SK-N-SH (cell line): ENCODE measurements at regions not wholly inside any gene's neighbourhood (a gene's known extent, or its start where the extent isn't known, plus 50 kb on each side); places are given as distances from the start of the nearest gene placed in this dataset.

Experiments
- CTCF ChIA-PET: fragments of 300-600, 350-600 bp; formaldehyde crosslinking; extraction: SDS; loops from one replicate; lab custom pipeline; 2021; lab: Yijun Ruan, JAX
- POLR2A ChIA-PET: fragments of 350-600 bp; sonication (Branson Sonifier 250); formaldehyde crosslinking; extraction: SDS; loops from one replicate; lab custom pipeline; 2020; ENCODE audit warnings: antibody characterized with exemption, inconsistent platforms; lab: Yijun Ruan, JAX
- DNase-seq: peaks from one replicate; pipeline ENCODE4 v3.0.0; 2012
- H2AFZ ChIP-seq: fragments of 200-600 bp; sonication (generic); 2 replicates; pipeline ENCODE4 v1.8.1; 2016; ENCODE audit warnings: antibody characterized with exemption, mild to moderate bottlenecking, low read depth
- H3F3A ChIP-seq: fragments of 200-600 bp; sonication (generic); replicated peaks from 2 replicates; pipeline ENCODE3; 2016; ENCODE audit warnings: antibody characterized with exemption, mild to moderate bottlenecking; ENCODE audit not compliant: insufficient read depth
- H3K27ac ChIP-seq, 2 experiments: fragments of 200-500 bp in 1 of 2; fragments of 200-600 bp in 1 of 2; sonication (Bioruptor generic) in 1 of 2; sonication (generic), shearing (Covaris generic) in 1 of 2; 2 replicates each; pipeline versions ENCODE4 v1.5.1 to v1.6.1; 2014 to 2016; ENCODE audit warnings: low read depth in 2 of 2, inconsistent platforms in 1 of 2, low read length in 1 of 2, mild to moderate bottlenecking in 1 of 2, mixed read lengths in 1 of 2
- H3K27me3 ChIP-seq: fragments of 200-600 bp; sonication (generic), shearing (Covaris generic); 2 replicates; pipeline ENCODE4 v1.6.1; 2016; ENCODE audit warnings: mixed run types; ENCODE audit not compliant: insufficient read depth
- H3K36me3 ChIP-seq, 2 experiments: fragments of 200-500 bp in 1 of 2; fragments of 200-600 bp in 1 of 2; sonication (Bioruptor generic) in 1 of 2; sonication (generic) in 1 of 2; replicated peaks in 1 of 2; 2 replicates each; pipeline versions ENCODE3 to v1.5.1; 2014 to 2016; ENCODE audit warnings: low read length in 1 of 2, mild to moderate bottlenecking in 1 of 2; ENCODE audit not compliant: insufficient read depth in 2 of 2, control insufficient read depth in 1 of 2
- H3K4me1 ChIP-seq, 2 experiments: fragments of 200-500 bp in 1 of 2; fragments of 200-600 bp in 1 of 2; sonication (Bioruptor generic) in 1 of 2; sonication (generic), shearing (Covaris generic) in 1 of 2; 2 replicates each; pipeline versions ENCODE4 v1.5.1 to v1.6.1; 2014 to 2016; ENCODE audit warnings: low read depth in 1 of 2, low read length in 1 of 2, mixed run types in 1 of 2; ENCODE audit not compliant: insufficient read depth in 2 of 2, control insufficient read depth in 1 of 2
- H3K4me2 ChIP-seq: fragments of 200-600 bp; sonication (generic), shearing (Covaris generic); 2 replicates; pipeline ENCODE4 v1.6.1; 2017; ENCODE audit warnings: mixed run types
- H3K4me3 ChIP-seq, 2 experiments: fragments of 200-500 bp in 1 of 2; fragments of 200-600 bp in 1 of 2; sonication (Bioruptor generic) in 1 of 2; sonication (generic), shearing (Covaris generic) in 1 of 2; 2 replicates each; pipeline versions ENCODE4 v1.5.1 to v1.8.1; 2014 to 2016; ENCODE audit warnings: low read depth in 2 of 2, inconsistent platforms in 1 of 2, low read length in 1 of 2, mild to moderate bottlenecking in 1 of 2, mixed read lengths in 1 of 2, moderate library complexity in 1 of 2
- H3K79me2 ChIP-seq: fragments of 200-600 bp; sonication (generic); 2 replicates; pipeline ENCODE4 v1.8.1; 2017; ENCODE audit warnings: mild to moderate bottlenecking; ENCODE audit not compliant: insufficient read depth
- H3K9ac ChIP-seq: fragments of 200-600 bp; sonication (generic); 2 replicates; pipeline ENCODE4 v1.6.1; 2017; ENCODE audit warnings: mixed run types
- H3K9me2 ChIP-seq: fragments of 200-600 bp; sonication (generic); 2 replicates; pipeline ENCODE4 v1.6.1; 2017; ENCODE audit warnings: mixed run types
- H3K9me3 ChIP-seq: fragments of 200-600 bp; sonication (generic); 2 replicates; pipeline ENCODE4 v1.6.1; 2017; ENCODE audit warnings: mixed run types, mild to moderate bottlenecking, moderate library complexity
- H4K20me1 ChIP-seq: fragments of 200-600 bp; sonication (generic); 2 replicates; pipeline ENCODE4 v1.6.1; 2017; ENCODE audit warnings: mild to moderate bottlenecking, mixed run types; ENCODE audit not compliant: insufficient read depth
- CHD2 ChIP-seq: fragments of 150-350 bp; IDR thresholded peaks from 2 replicates; pipeline ENCODE4 v1.6.1; 2018; ENCODE audit warnings: low read length; ENCODE audit not compliant: partially characterized antibody
- FOXM1 ChIP-seq: IDR thresholded peaks from 2 replicates; pipeline ENCODE4 v1.4.0; 2012; ENCODE audit warnings: low read depth, mild to moderate bottlenecking
- GABPA ChIP-seq: IDR thresholded peaks from 2 replicates; pipeline ENCODE4 v1.4.0; 2012; ENCODE audit warnings: low read depth, mild to moderate bottlenecking
- GATA2 ChIP-seq: sonication (generic); formaldehyde crosslinking; IDR thresholded peaks from 2 replicates; pipeline ENCODE4 v1.5.0; 2020; ENCODE audit warnings: mild to moderate bottlenecking, missing genetic modification reagents
- JUND ChIP-seq: IDR thresholded peaks from 2 replicates; pipeline ENCODE4 v1.4.0; 2012
- MEF2A ChIP-seq: IDR thresholded peaks from 2 replicates; pipeline ENCODE4 v1.4.0; 2012; ENCODE audit warnings: low read depth, borderline replicate concordance
- MXI1 ChIP-seq: IDR thresholded peaks from 2 replicates; pipeline ENCODE4 v1.6.1; 2012; ENCODE audit warnings: mild to moderate bottlenecking, low read depth, low read length, improper control_type of control experiment
- POLR2AphosphoS5 ChIP-seq: IDR thresholded peaks from 2 replicates; pipeline ENCODE4 v1.6.1; 2012; ENCODE audit warnings: low read depth, low read length
- RFX5 ChIP-seq: IDR thresholded peaks from 2 replicates; pipeline ENCODE4 v1.6.1; 2012; ENCODE audit warnings: mild to moderate bottlenecking, improper control_type of control experiment, low read length
- RXRA ChIP-seq: IDR thresholded peaks from 2 replicates; pipeline ENCODE4 v1.4.0; 2012; ENCODE audit warnings: low read depth, mild to moderate bottlenecking, borderline replicate concordance
- SIN3A ChIP-seq: IDR thresholded peaks from 2 replicates; pipeline ENCODE4 v1.6.1; 2012; ENCODE audit warnings: low read depth, mild to moderate bottlenecking, low read length, moderate library complexity, borderline replicate concordance
- SMC3 ChIP-seq: IDR thresholded peaks from 2 replicates; pipeline ENCODE4 v1.6.1; 2012; ENCODE audit warnings: low read depth, low read length, improper control_type of control experiment
- TCF12 ChIP-seq: IDR thresholded peaks from 2 replicates; pipeline ENCODE4 v1.4.0; 2012
- TEAD4 ChIP-seq: IDR thresholded peaks from 2 replicates; pipeline ENCODE4 v1.4.0; 2012; ENCODE audit warnings: mild to moderate bottlenecking, borderline replicate concordance; ENCODE audit not compliant: insufficient read depth
- YY1 ChIP-seq: IDR thresholded peaks from 2 replicates; pipeline ENCODE4 v1.4.0; 2012; ENCODE audit warnings: low read depth, mild to moderate bottlenecking
- WGBS: methylation state at CpG from one replicate; pipeline ENCODE4 v1.1.6; 2017; ENCODE audit warnings: low lambda C conversion rate; 5-methylcytosine and 5-hydroxymethylcytosine counted together
- TF ChIP-seq, protein P1 (sequence below): IDR thresholded peaks from 2 replicates; pipeline ENCODE4 v1.4.0; 2012; ENCODE audit warnings: low read depth, borderline replicate concordance
- TF ChIP-seq, protein P2 (sequence below): fragments of 150-350 bp; IDR thresholded peaks from 2 replicates; pipeline ENCODE4 v1.6.1; 2017; ENCODE audit warnings: antibody characterized with exemption, low read length, low read depth, borderline replicate concordance
- TF ChIP-seq, protein P3 (sequence below): fragments of 200-600 bp; sonication (generic); IDR thresholded peaks from 2 replicates; pipeline ENCODE4 v1.6.1; 2017; ENCODE audit warnings: antibody characterized with exemption, mild to moderate bottlenecking, moderate library complexity
- TF ChIP-seq, protein P4 (sequence below): IDR thresholded peaks from 2 replicates; pipeline ENCODE4 v1.4.0; 2012; ENCODE audit warnings: low read depth, borderline replicate concordance

DNA sequence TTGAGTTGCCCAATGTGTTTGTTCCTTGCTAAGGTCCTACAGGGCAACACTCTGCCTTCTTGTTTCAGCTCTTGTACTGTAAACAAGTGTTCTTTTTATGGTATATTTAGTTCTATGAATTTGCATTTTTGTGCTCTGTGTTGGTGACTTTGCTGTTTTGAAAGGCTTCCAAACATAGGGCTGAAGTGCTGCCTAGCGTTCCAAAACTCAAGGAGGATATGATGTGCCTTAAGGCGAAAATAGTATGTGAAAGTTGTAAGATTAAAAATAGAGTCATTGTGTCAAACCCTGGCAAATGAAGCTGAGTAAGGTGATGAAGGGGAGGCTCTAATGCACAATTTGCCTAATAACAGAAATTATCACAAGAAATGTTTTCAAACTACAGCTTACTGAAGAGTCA, 372.7 kb upstream of the TOM1L1 start:
- TF ChIP-seq RXRA (no peak), FOXM1 (no peak), SIN3A (no peak), GATA2 (CRISPR knock-in tag) (no peak), RFX5 (no peak), TCF12 (no peak), MXI1 (no peak), MEF2A (no peak), POLR2AphosphoS5 (no peak), TEAD4 (no peak), GABPA (no peak), CHD2 (no peak), SMC3 (no peak), JUND (no peak), YY1 (no peak)
- TF ChIP-seq, protein P1, sequence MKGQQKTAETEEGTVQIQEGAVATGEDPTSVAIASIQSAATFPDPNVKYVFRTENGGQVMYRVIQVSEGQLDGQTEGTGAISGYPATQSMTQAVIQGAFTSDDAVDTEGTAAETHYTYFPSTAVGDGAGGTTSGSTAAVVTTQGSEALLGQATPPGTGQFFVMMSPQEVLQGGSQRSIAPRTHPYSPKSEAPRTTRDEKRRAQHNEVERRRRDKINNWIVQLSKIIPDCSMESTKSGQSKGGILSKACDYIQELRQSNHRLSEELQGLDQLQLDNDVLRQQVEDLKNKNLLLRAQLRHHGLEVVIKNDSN = no peak
- TF ChIP-seq, protein P2, sequence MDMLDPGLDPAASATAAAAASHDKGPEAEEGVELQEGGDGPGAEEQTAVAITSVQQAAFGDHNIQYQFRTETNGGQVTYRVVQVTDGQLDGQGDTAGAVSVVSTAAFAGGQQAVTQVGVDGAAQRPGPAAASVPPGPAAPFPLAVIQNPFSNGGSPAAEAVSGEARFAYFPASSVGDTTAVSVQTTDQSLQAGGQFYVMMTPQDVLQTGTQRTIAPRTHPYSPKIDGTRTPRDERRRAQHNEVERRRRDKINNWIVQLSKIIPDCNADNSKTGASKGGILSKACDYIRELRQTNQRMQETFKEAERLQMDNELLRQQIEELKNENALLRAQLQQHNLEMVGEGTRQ = no peak
- TF ChIP-seq, protein P3, sequence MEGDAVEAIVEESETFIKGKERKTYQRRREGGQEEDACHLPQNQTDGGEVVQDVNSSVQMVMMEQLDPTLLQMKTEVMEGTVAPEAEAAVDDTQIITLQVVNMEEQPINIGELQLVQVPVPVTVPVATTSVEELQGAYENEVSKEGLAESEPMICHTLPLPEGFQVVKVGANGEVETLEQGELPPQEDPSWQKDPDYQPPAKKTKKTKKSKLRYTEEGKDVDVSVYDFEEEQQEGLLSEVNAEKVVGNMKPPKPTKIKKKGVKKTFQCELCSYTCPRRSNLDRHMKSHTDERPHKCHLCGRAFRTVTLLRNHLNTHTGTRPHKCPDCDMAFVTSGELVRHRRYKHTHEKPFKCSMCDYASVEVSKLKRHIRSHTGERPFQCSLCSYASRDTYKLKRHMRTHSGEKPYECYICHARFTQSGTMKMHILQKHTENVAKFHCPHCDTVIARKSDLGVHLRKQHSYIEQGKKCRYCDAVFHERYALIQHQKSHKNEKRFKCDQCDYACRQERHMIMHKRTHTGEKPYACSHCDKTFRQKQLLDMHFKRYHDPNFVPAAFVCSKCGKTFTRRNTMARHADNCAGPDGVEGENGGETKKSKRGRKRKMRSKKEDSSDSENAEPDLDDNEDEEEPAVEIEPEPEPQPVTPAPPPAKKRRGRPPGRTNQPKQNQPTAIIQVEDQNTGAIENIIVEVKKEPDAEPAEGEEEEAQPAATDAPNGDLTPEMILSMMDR = no peak
- TF ChIP-seq, protein P4, sequence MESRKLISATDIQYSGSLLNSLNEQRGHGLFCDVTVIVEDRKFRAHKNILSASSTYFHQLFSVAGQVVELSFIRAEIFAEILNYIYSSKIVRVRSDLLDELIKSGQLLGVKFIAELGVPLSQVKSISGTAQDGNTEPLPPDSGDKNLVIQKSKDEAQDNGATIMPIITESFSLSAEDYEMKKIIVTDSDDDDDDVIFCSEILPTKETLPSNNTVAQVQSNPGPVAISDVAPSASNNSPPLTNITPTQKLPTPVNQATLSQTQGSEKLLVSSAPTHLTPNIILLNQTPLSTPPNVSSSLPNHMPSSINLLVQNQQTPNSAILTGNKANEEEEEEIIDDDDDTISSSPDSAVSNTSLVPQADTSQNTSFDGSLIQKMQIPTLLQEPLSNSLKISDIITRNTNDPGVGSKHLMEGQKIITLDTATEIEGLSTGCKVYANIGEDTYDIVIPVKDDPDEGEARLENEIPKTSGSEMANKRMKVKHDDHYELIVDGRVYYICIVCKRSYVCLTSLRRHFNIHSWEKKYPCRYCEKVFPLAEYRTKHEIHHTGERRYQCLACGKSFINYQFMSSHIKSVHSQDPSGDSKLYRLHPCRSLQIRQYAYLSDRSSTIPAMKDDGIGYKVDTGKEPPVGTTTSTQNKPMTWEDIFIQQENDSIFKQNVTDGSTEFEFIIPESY = no peak
- TF ChIP-seq, all 33 proteins: peak for 0
- Histone ChIP-seq H3K4me2 (no peak overlapping the region), H3K9me3 (no peaks in the 10 kb centered on the region), H3F3A (no peaks in the 10 kb centered on the region), H2AFZ (no peak overlapping the region), H3K4me3 (no peak overlapping the region), H3K36me3 (no peaks in the 10 kb centered on the region), H3K9ac (no peak overlapping the region), H3K9me2 (no peaks in the 10 kb centered on the region), H4K20me1 (no peaks in the 10 kb centered on the region), H3K4me1 (no peaks in the 10 kb centered on the region), H3K27me3 (no peaks in the 10 kb centered on the region), H3K27ac (no peak overlapping the region), H3K79me2 (no peaks in the 10 kb centered on the region)
- ChIA-PET POLR2A (no interaction called here), CTCF (interaction anchor here (0.8 kb wide), 1 partner anchor 15 kb away, joined by 3 read pairs; no protein-coding TSS in a partner anchor)
- no peak for DNase-seq
- WGBS = 3% methylated on average over 2 of the region's 2 CpGs
